GM12873 (cell line): ENCODE measurements at regions not wholly inside any gene's neighbourhood (a gene's known extent, or its start where the extent isn't known, plus 50 kb on each side); places are given as distances from the start of the nearest gene placed in this dataset.

Experiments
- TF ChIP-seq, protein P1 (sequence below): IDR thresholded peaks from 2 replicates; pipeline ENCODE4 v1.5.1; 2012; ENCODE audit warnings: low read depth, mild to moderate bottlenecking, moderate library complexity, low read length, control low read depth; ENCODE audit not compliant: insufficient read depth; ENCODE audit errors: missing control alignments

DNA sequence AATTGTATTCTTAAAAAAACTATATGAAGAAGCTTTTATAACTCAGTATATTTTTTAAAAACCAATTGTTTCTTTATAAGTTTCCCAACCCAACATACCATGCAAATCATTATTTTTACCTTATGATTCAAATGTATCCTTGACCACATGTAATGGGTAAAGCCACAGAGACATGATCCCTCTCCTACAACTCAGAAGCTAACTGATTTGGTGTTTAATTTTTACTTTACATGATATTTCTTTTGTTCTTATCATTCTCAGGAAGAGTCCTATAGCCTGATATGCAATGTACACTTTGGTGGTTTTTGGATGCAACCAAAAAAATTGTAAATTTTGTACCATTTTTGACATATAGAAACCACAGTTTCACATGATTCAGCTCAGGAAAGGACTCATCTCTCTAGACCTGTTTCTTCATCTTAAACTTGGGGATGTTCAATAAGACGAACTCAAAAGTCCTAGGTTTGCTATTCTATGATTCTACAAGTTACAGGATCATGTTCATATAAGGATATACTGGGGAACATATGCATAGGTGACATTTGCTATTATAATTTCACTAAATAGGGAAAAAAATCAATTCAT, 85.2 kb upstream of the RBBP8 start:
- TF ChIP-seq, protein P1, sequence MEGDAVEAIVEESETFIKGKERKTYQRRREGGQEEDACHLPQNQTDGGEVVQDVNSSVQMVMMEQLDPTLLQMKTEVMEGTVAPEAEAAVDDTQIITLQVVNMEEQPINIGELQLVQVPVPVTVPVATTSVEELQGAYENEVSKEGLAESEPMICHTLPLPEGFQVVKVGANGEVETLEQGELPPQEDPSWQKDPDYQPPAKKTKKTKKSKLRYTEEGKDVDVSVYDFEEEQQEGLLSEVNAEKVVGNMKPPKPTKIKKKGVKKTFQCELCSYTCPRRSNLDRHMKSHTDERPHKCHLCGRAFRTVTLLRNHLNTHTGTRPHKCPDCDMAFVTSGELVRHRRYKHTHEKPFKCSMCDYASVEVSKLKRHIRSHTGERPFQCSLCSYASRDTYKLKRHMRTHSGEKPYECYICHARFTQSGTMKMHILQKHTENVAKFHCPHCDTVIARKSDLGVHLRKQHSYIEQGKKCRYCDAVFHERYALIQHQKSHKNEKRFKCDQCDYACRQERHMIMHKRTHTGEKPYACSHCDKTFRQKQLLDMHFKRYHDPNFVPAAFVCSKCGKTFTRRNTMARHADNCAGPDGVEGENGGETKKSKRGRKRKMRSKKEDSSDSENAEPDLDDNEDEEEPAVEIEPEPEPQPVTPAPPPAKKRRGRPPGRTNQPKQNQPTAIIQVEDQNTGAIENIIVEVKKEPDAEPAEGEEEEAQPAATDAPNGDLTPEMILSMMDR: no peak

DNA sequence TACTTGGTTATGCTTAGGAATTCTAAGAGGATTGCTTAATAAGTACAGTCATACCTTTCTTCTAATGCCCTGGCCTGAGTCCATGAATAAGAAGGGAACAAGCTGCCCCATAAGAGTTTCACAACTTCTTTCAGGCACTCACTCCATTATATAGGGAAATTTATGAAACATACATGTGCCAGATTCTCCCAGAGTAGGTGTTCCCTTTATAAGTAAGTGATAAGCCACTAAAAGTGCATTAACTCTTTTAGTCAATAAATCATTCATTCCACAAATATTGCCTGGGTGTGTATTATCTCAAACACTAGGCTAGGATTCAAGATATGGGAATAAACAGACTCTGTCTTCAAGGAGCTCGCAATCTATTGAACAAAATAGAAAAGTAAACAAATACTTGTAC, 84.5 kb upstream of the RBBP8 start:
- TF ChIP-seq, protein P1: no peak

DNA sequence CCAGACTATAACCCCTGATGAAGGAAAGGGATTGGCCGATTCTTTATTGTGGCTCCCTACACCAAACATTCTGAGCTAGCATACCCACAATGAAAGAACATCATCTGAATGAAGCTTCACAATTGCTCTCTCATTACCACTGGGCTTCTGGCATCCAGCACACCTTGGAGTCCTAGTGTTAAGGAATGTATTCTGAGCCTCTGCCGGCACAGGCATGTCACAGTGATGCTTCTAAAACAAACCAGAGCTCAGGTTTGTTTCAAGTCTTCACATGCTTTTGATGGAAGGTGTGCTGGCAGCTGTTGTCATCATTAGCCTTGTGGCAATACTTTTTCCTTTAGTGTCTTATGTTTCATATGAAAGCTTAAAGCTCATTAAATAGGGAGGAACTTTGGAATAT, 76.3 kb upstream of the RBBP8 start:
- TF ChIP-seq, protein P1: no peak

DNA sequence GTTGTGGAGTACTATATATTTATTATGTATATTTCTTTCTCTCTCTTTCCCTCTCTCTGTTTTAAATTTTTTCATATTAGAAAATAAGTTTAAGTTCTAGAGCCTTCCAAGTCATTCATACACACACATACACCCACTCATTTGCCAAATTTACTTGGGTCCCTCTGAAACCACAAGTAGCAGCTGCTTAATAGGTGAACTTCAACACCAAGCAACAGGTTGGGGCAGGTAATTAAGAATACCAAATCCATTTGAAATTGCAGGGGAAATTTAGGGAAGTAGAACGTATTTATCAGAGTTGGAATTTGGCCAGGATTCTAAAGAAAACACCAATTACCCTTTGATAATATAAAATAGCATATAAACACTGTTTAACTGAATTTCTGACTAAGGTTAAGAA, 75.0 kb upstream of the RBBP8 start:
- TF ChIP-seq, protein P1: no peak

DNA sequence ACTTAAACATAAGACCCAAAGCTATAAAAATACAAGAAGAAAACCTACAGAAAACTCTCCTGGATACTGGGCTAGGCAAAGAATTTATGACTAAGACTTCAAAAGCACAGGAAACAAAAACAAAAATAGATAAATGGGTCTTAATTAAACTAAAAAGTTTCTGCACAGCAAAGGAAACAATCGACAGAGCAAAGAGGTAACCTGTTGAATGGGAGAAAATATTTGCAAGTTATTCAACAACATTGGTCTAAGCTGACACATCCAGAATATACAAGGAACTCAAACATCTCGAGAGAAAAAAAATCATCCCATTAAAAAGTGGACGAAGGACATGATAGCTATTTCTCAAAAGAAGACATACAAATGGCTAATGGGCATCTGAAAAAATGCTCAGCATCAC, 72.3 kb upstream of the RBBP8 start:
- TF ChIP-seq, protein P1: no peak

DNA sequence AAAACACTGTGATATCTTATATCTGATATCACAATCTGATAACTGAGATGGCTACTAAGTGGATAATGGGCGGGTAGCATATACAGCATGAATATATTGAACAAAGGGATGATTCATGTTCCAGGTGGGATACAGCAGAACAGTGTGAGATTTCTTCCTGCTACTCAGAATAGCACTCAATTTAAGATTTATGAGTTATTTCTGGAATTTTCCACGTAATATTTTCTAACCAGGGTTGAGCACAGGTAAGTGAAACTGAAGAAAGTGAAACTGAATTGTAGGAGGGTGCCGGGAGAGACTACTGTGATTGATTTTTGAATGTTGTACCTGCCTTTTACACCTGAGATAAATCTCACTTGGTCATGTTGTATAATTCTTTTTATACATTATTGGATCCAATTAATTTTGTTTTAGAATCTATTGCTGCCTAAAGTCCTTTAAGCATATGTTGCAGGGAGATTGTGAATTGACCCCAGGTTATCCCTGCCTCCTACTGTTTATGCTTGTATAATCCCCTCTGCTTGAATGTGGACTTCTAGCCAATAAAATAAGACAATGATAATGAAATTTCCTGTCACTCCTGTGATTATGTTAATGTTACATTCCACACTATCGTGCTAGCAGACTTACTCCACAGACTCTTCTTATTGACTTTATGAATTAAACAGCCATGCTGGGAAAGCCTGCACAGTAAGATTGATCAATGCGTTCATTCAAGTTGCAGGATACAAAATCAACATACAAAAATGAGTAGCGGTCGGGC, 67.6 kb upstream of the RBBP8 start:
- TF ChIP-seq, protein P1: no peak

DNA sequence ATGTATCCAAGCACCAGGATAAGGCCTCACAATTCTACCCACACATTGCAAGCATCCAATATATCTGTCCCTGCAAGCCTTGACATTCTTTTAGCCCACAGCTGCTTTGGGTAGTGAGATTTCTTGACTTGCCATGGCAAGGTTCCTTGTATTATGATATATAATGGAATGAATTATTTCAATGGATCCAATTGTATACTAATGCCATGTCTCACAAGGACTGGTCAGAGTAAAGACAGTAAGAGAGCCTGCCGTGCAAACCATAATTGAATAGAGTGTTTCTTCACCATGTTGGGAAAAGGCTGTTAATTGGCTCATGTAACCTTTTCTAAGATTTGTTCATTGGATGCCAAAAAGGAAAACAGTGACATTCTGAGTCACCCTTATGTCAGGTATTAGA, 64.3 kb upstream of the RBBP8 start:
- TF ChIP-seq, protein P1: no peak
